ENCODE measurements at regions not wholly inside any gene's neighbourhood (a gene's known extent, or its start where the extent isn't known, plus 50 kb on each side); places are given as distances from the start of the nearest gene placed in this dataset.

DNA sequence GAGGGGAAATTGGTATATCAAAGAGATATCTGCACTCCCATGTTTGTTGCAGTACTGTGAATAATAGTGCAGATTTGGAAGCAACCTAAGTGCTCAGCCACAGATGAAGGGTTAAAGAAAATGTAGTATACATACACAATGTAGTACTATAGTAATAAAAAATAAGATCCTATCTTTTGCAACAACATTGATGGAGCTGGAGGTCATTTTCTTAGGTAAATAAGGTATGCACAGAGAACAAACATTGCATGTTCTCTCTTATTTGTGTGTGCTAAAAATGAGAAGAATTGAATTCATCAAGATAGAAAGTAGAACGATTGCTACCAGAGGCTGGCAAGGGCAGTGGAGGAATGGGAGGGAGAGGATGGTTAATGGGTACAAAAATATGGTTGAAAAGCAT, 117.9 kb upstream of the TRAM1L1 start:
- TF ChIP-seq, protein P1, sequence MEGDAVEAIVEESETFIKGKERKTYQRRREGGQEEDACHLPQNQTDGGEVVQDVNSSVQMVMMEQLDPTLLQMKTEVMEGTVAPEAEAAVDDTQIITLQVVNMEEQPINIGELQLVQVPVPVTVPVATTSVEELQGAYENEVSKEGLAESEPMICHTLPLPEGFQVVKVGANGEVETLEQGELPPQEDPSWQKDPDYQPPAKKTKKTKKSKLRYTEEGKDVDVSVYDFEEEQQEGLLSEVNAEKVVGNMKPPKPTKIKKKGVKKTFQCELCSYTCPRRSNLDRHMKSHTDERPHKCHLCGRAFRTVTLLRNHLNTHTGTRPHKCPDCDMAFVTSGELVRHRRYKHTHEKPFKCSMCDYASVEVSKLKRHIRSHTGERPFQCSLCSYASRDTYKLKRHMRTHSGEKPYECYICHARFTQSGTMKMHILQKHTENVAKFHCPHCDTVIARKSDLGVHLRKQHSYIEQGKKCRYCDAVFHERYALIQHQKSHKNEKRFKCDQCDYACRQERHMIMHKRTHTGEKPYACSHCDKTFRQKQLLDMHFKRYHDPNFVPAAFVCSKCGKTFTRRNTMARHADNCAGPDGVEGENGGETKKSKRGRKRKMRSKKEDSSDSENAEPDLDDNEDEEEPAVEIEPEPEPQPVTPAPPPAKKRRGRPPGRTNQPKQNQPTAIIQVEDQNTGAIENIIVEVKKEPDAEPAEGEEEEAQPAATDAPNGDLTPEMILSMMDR (IDR thresholded peaks at IDR 0.05): no peak
- TF ChIP-seq RNF2 (IDR thresholded peaks at IDR 0.05; ENCODE audit: borderline replicate concordance, low read depth) (no peak), POLR2A (IDR thresholded peaks at IDR 0.05; ENCODE audit: low read length) (no peak), EHMT2 (IDR thresholded peaks at IDR 0.05; ENCODE audit: low read depth) (no peak), MAFK (IDR thresholded peaks at IDR 0.05; ENCODE audit: partially characterized antibody) (no peak), MAZ (IDR thresholded peaks at IDR 0.05; ENCODE audit: borderline replicate concordance, low read depth, low read length) (no peak), REST (IDR thresholded peaks at IDR 0.05) (no peak), BCL3 (IDR thresholded peaks at IDR 0.05) (no peak), CBX2 (IDR thresholded peaks at IDR 0.05; ENCODE audit: borderline replicate concordance, low read depth) (no peak), EP300 (IDR thresholded peaks at IDR 0.05) (no peak), KDM1A (IDR thresholded peaks at IDR 0.05; ENCODE audit: low read depth) (no peak), CHD2 (IDR thresholded peaks at IDR 0.05; ENCODE audit: low read length, partially characterized antibody) (no peak), RCOR1 (IDR thresholded peaks at IDR 0.05; ENCODE audit: low read depth, low read length) (no peak)
- TF ChIP-seq, protein P2, sequence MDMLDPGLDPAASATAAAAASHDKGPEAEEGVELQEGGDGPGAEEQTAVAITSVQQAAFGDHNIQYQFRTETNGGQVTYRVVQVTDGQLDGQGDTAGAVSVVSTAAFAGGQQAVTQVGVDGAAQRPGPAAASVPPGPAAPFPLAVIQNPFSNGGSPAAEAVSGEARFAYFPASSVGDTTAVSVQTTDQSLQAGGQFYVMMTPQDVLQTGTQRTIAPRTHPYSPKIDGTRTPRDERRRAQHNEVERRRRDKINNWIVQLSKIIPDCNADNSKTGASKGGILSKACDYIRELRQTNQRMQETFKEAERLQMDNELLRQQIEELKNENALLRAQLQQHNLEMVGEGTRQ (IDR thresholded peaks at IDR 0.05): no peak

Measured in A549 (cell line).